HCT116 (cell line): ENCODE measurements at regions not wholly inside any gene's neighbourhood (a gene's known extent, or its start where the extent isn't known, plus 50 kb on each side); places are given as distances from the start of the nearest gene placed in this dataset.

Experiments used
- CTCF ChIP-seq, 3 experiments: fragments of 200-600 bp in 1 of 3; sonication (generic) in 1 of 3; IDR thresholded peaks in 2 of 3; conservative IDR thresholded peaks in 1 of 3; 2 replicates each; pipeline ENCODE4 v1.5.1; 2012 to 2017; ENCODE audit warnings: low read depth in 2 of 3, low read length in 2 of 3, antibody characterized with exemption in 1 of 3, borderline replicate concordance in 1 of 3, control low read depth in 1 of 3, mild to moderate bottlenecking in 1 of 3, mixed read lengths in 1 of 3, mixed run types in 1 of 3, moderate library complexity in 1 of 3; ENCODE audit not compliant: insufficient read depth in 1 of 3
- ELF1 ChIP-seq: IDR thresholded peaks from 2 replicates; pipeline ENCODE4 v1.6.1; 2012; ENCODE audit warnings: low read depth, borderline replicate concordance
- MAX ChIP-seq: IDR thresholded peaks from 2 replicates; pipeline ENCODE4 v1.6.1; 2012
- POLR2AphosphoS5 ChIP-seq: IDR thresholded peaks from 2 replicates; pipeline ENCODE4 v1.6.1; 2011; ENCODE audit warnings: mild to moderate bottlenecking, low read depth, low read length, moderate library complexity
- REST ChIP-seq: IDR thresholded peaks from 2 replicates; pipeline ENCODE4 v1.6.1; 2012; ENCODE audit warnings: low read depth
- YY1 ChIP-seq: IDR thresholded peaks from 2 replicates; pipeline ENCODE4 v1.6.1; 2011; ENCODE audit warnings: low read length, low read depth, moderate library complexity, mild to moderate bottlenecking; ENCODE audit not compliant: insufficient replicate concordance; ENCODE audit errors: extremely low read depth
- ZFX ChIP-seq: fragments of 450-650 bp; IDR thresholded peaks from 2 replicates; pipeline ENCODE4 v1.6.1; 2017

GRCh38 chr3:178318340-178318739 lies 217.9 kb upstream of the KCNMB2 start:
- TF ChIP-seq ZFX (no peak), MAX (no peak), CTCF (IDR thresholded peaks at IDR 0.05 in 2 of 3, conservative IDR thresholded peaks at IDR 0.05 in 1 of 3; ENCODE audit: borderline replicate concordance in 1 of 3, insufficient read depth in 1 of 3, low read depth in 2 of 3, low read length in 2 of 3) (no peak), ELF1 (no peak), REST (no peak), POLR2AphosphoS5 (no peak), YY1 (no peak)
